Chondrocyte (in vitro differentiated cells): ENCODE measurements at regions not wholly inside any gene's neighbourhood (a gene's known extent, or its start where the extent isn't known, plus 50 kb on each side); places are given as distances from the start of the nearest gene placed in this dataset.

Experiments used
- DNase-seq: peaks from one replicate; pipeline ENCODE4 v3.0.0; 2021; ENCODE audit warnings: mixed read lengths, low spot score
- H3K27ac Mint-ChIP-seq: one replicate; pipeline ENCODE4 v1.8.0; 2021; ENCODE audit warnings: mild to moderate bottlenecking, moderate library complexity, mixed read lengths; ENCODE audit not compliant: unreplicated experiment
- H3K27me3 Mint-ChIP-seq: 2 replicates; pipeline ENCODE4 v1.8.0; 2021; ENCODE audit warnings: low read depth, mixed read lengths
- H3K36me3 Mint-ChIP-seq: 2 replicates; pipeline ENCODE4 v1.8.0; 2021; ENCODE audit warnings: low read depth, mixed read lengths
- H3K4me1 Mint-ChIP-seq: 2 replicates; pipeline ENCODE4 v1.8.0; 2021; ENCODE audit warnings: low read depth, mild to moderate bottlenecking, mixed read lengths
- H3K4me3 Mint-ChIP-seq: one replicate; pipeline ENCODE4 v1.8.0; 2021; ENCODE audit warnings: mild to moderate bottlenecking, moderate library complexity, mixed read lengths; ENCODE audit not compliant: unreplicated experiment
- H3K9me3 Mint-ChIP-seq: 2 replicates; pipeline ENCODE4 v1.8.0; 2021; ENCODE audit warnings: low read depth, mixed read lengths
- CTCF ChIP-seq: fragments of 200-600 bp; sonication (generic); IDR thresholded peaks from 2 replicates; pipeline ENCODE4 v1.5.0; 2021; ENCODE audit warnings: antibody characterized with exemption, mild to moderate bottlenecking, moderate library complexity

GRCh38 chr5:62969409-62970120 is 390.9 kb downstream of the LRRC70 start:
- no peak overlapping the region for H3K4me3 Mint-ChIP-seq
- no peaks in the 10 kb centered on the region for H3K36me3 Mint-ChIP-seq
- H3K27ac Mint-ChIP-seq = no peak overlapping the region
- no peak for DNase-seq
- TF ChIP-seq CTCF = no peak
- H3K4me1 Mint-ChIP-seq = peaks cover 1% of the 10 kb centered on the region
- H3K27me3 Mint-ChIP-seq = peaks cover 5% of the 10 kb centered on the region
- H3K9me3 Mint-ChIP-seq = peaks cover 12% of the 10 kb centered on the region

- Mint-ChIP-seq H3K36me3 (no peaks in the 10 kb centered on the region), H3K4me1 (no peaks in the 10 kb centered on the region), H3K27me3 (peaks cover 5% of the 10 kb centered on the region), H3K9me3 (peaks cover 21% of the 10 kb centered on the region), H3K27ac (no peak overlapping the region), H3K4me3 (no peak overlapping the region)
- DNase-seq = no peak
- no peak for TF ChIP-seq CTCF
These were observed 385.8 kb downstream of the LRRC70 start for GRCh38 chr5:62964428-62964827.

DNA sequence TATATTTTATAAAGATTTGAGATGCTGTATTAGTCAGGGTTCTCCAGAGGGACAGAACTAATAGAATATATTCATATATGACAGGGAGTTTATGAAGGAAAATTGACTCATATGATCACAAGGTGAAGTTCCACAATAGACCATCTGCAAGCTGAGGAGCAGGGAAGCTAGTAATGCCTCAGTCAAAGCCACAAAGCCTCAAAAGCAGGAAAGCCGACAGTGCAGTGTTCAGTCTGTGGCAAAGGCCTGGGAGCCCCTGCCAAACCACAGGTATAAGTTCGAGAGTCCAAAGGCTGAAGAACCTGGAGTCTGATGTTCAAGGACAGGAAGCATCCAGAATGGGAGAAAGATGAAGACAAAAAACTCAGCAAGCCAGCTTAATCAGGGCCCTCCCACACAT is 382.2 kb downstream of the LRRC70 start:
- H3K27ac Mint-ChIP-seq = no peak overlapping the region
- peaks cover 3% of the 10 kb centered on the region for H3K27me3 Mint-ChIP-seq
- H3K36me3 Mint-ChIP-seq = no peaks in the 10 kb centered on the region
- no peaks in the 10 kb centered on the region for H3K4me1 Mint-ChIP-seq
- H3K9me3 Mint-ChIP-seq = peaks cover 18% of the 10 kb centered on the region
- no peak for TF ChIP-seq CTCF
- H3K4me3 Mint-ChIP-seq = no peak overlapping the region
- DNase-seq = no peak

- DNase-seq = no peak
- H3K9me3 Mint-ChIP-seq = peaks cover 4% of the 10 kb centered on the region
- no peak overlapping the region for H3K27ac Mint-ChIP-seq
- H3K4me1 Mint-ChIP-seq = peaks cover 4% of the 10 kb centered on the region
- H3K27me3 Mint-ChIP-seq = peaks cover 3% of the 10 kb centered on the region
- TF ChIP-seq CTCF = no peak
- no peaks in the 10 kb centered on the region for H3K36me3 Mint-ChIP-seq
- no peak overlapping the region for H3K4me3 Mint-ChIP-seq
These were observed 378.0 kb downstream of the LRRC70 start for GRCh38 chr5:62956597-62956996.

- peaks cover 3% of the 10 kb centered on the region for H3K27me3 Mint-ChIP-seq
- no peak overlapping the region for H3K4me3 Mint-ChIP-seq
- H3K27ac Mint-ChIP-seq = no peak overlapping the region
These were observed 376.0 kb downstream of the LRRC70 start for GRCh38 chr5:62954578-62954977.

More at GRCh38 chr5:62954578-62954977, 376.0 kb downstream of the LRRC70 start:
- no peak for TF ChIP-seq CTCF
- Mint-ChIP-seq H3K9me3 (peaks cover 4% of the 10 kb centered on the region), H3K36me3 (no peaks in the 10 kb centered on the region), H3K4me1 (peaks cover 4% of the 10 kb centered on the region)
- no peak for DNase-seq
